ENCODE measurements at regions not wholly inside any gene's neighbourhood (a gene's known extent, or its start where the extent isn't known, plus 50 kb on each side); places are given as distances from the start of the nearest gene placed in this dataset.

GRCh38 chr7:132051311-132051710 is 494.9 kb upstream of the PODXL start:
- H3K9me3 ChIP-seq = no peaks in the 10 kb centered on the region
- no peak overlapping the region for H3K27ac ChIP-seq
- no peak for DNase-seq (ENCODE audit: low spot score in 2 of 2)
- no peaks in the 10 kb centered on the region for H3K4me1 ChIP-seq
- 50% methylated on average over 3 of the region's 3 CpGs for WGBS
- H3K4me3 ChIP-seq = no peak overlapping the region
- TF ChIP-seq CTCF (IDR thresholded peaks at IDR 0.05) (no peak), POLR2A (IDR thresholded peaks at IDR 0.05) (no peak), EP300 (IDR thresholded peaks at IDR 0.05) (no peak), POLR2AphosphoS5 (IDR thresholded peaks at IDR 0.05) (no peak)
- H3K27me3 ChIP-seq = no peaks in the 10 kb centered on the region
- H3K36me3 ChIP-seq = no peaks in the 10 kb centered on the region

DNA sequence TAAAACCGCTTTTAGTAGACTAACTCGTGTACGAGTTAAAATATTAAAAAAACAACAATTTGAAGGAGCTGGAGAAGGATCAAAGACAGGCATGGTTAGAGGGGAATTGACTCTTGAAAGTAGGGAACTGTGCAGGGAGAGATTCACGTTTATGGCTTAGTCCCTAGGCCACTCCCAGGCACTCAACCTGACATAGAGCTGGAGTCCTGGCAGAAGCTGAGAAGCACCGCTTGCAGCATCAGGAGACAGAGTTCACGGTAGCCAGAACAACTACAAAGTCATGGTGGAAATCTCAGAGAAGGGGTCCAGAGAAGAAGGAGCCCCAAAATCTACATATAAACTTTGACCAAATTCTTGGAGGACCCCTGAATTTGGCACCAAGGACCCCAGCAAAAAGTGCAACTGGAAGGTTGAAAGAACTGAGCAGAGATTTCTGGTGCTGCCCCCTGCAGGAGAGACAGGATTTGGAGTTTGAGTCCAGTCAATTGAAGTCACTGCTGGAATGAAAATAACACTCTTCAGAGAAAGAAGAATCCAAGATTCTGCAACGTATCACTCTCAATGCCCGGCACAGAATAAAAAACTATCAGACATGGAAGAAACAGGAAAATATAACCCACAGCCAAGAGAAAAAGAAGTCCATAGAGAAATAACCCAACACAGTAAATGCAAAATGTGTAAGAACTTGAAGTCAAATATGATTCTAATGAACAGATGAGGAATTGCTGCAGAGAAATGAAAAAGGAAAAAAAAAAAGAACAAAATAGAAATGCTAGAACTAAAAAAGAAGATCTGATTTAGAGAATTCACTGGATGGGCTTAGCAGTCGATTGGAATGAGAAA is 493.3 kb upstream of the PODXL start:
- H3K4me1 ChIP-seq = no peaks in the 10 kb centered on the region
- 48% methylated on average over 9 of the region's 9 CpGs for WGBS
- no peak for DNase-seq (ENCODE audit: low spot score in 2 of 2)
- H3K36me3 ChIP-seq = no peaks in the 10 kb centered on the region
- H3K9me3 ChIP-seq = no peaks in the 10 kb centered on the region
- no peak overlapping the region for H3K4me3 ChIP-seq
- no peak overlapping the region for H3K27ac ChIP-seq
- peak in 1 of 2 donors; percentile 46 for TF ChIP-seq CTCF (IDR thresholded peaks at IDR 0.05)
- no peak for TF ChIP-seq POLR2A (IDR thresholded peaks at IDR 0.05)
- no peaks in the 10 kb centered on the region for H3K27me3 ChIP-seq

DNA sequence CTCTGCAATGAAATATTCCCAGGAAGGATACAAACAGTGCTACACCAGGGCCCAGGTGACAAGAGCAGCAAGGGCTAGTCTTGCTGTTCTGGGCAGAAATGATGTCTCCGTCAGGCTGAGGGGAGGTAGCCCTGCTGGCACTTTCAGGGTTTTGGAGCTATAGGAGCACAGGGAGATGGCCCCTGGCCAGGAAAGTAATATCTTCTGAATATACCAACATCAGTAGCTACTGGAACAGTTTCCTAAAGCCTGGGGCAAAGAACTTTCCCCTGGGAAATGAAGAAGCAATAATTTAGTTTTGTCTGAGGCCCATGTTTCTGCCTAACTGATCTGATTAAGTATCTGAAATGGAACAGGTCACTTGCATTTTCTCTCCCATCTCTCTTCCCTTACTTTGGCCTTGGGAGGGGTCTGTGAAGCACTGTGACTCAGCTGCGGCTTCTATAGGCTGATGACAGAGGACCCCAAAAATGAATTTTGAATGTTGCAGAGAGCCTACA is 489.1 kb upstream of the PODXL start:
- Histone ChIP-seq H3K27ac (no peak overlapping the region), H3K4me1 (no peaks in the 10 kb centered on the region), H3K9me3 (no peaks in the 10 kb centered on the region), H3K27me3 (no peaks in the 10 kb centered on the region), H3K36me3 (no peaks in the 10 kb centered on the region), H3K4me3 (no peak overlapping the region)
- no peak for DNase-seq (ENCODE audit: low spot score in 2 of 2)
- no peak for TF ChIP-seq POLR2A (IDR thresholded peaks at IDR 0.05)
- no peak for TF ChIP-seq POLR2AphosphoS5 (IDR thresholded peaks at IDR 0.05)
- no peak for TF ChIP-seq CTCF (IDR thresholded peaks at IDR 0.05)
- no peak for TF ChIP-seq EP300 (IDR thresholded peaks at IDR 0.05)
- 89% methylated on average over 2 of the region's 2 CpGs for WGBS

DNA sequence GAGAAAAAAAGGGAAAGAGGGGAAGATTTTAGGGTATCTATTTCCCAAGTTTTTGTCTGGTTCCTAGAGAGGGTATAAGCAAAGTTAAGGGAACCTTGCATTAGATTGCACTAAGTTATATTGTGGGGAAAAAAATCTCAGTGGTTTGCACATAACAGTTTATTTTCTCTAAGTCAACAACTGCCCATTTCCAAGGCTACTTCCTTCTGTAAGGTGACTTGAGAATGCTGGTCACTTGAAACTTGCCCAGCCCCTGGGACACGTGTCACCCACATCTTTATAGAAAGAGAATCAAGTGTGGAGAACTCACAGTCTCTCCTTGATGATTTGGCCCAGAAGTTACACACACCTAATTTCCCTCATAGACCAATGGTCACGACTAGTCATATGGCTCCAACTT is 488.6 kb upstream of the PODXL start:
- DNase-seq (ENCODE audit: low spot score in 2 of 2) = no peak
- no peak overlapping the region for H3K4me3 ChIP-seq
- H3K4me1 ChIP-seq = no peaks in the 10 kb centered on the region
- no peaks in the 10 kb centered on the region for H3K27me3 ChIP-seq
- TF ChIP-seq CTCF (IDR thresholded peaks at IDR 0.05) (no peak), POLR2A (IDR thresholded peaks at IDR 0.05) (no peak), EP300 (IDR thresholded peaks at IDR 0.05) (no peak), POLR2AphosphoS5 (IDR thresholded peaks at IDR 0.05) (no peak)
- no peaks in the 10 kb centered on the region for H3K9me3 ChIP-seq
- H3K27ac ChIP-seq = no peak overlapping the region
- 75% methylated on average over 2 of the region's 2 CpGs for WGBS
- no peaks in the 10 kb centered on the region for H3K36me3 ChIP-seq

- 89% methylated on average over 1 of the region's 1 CpG for WGBS
- DNase-seq (ENCODE audit: low spot score in 2 of 2) = no peak
- TF ChIP-seq POLR2A (IDR thresholded peaks at IDR 0.05) (no peak), EP300 (IDR thresholded peaks at IDR 0.05) (no peak), POLR2AphosphoS5 (IDR thresholded peaks at IDR 0.05) (no peak), CTCF (IDR thresholded peaks at IDR 0.05) (no peak)
These were observed 487.8 kb upstream of the PODXL start for GRCh38 chr7:132044247-132044646.

More at GRCh38 chr7:132044247-132044646, 487.8 kb upstream of the PODXL start:
- no peaks in the 10 kb centered on the region for H3K27me3 ChIP-seq
- H3K36me3 ChIP-seq = no peaks in the 10 kb centered on the region
- no peak overlapping the region for H3K27ac ChIP-seq
- no peaks in the 10 kb centered on the region for H3K9me3 ChIP-seq
- no peak overlapping the region for H3K4me3 ChIP-seq
- no peaks in the 10 kb centered on the region for H3K4me1 ChIP-seq
